ENCODE measurements at regions not wholly inside any gene's neighbourhood (a gene's known extent, or its start where the extent isn't known, plus 50 kb on each side); places are given as distances from the start of the nearest gene placed in this dataset.

- H3K4me3 ChIP-seq (ENCODE audit: low read length), result no peak overlapping the region
- no peak overlapping the region for H3K27ac ChIP-seq (ENCODE audit: low read length)
- no peaks in the 10 kb centered on the region for H3K27me3 ChIP-seq (ENCODE audit: control insufficient read depth, insufficient read depth)
- WGBS, result 52% methylated on average over 5 of the region's 5 CpGs
- no peak for ATAC-seq
- H3K9me3 ChIP-seq (ENCODE audit: control insufficient read depth, low read length), result no peaks in the 10 kb centered on the region
- intact Hi-C loops (cut with DNase I), result loop anchor here in 1 of 4 donors (10.0 kb wide), 1 partner anchor 455 kb away; no protein-coding TSS in a partner anchor
- H3K4me1 ChIP-seq (ENCODE audit: control insufficient read depth, insufficient read depth, low read length), result no peaks in the 10 kb centered on the region
- DNase-seq, result no peak
Measured at GRCh38 chrX:96389281-96390047, 295.2 kb upstream of the DIAPH2 start.

DNA sequence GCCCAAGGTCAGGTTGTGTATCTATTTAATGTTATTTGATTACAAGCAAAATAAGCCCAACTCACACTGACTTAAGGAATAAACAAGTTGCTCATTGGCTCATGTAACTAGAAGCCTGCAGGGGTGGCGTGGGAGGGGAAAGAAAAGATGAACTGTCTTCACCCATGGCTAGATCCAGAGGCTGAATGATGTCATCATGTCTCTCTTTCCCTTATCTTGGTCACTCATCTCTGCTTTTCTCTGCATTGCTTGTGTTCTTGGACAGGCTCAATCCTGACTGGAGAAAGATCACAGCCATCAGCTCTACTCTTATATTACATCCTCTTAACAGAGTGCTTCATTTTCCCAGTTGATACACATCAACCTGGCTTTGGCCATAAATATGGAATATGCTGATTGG lies 290.0 kb upstream of the DIAPH2 start:
- H3K4me3 ChIP-seq (ENCODE audit: low read length), result no peak overlapping the region
- no peaks in the 10 kb centered on the region for H3K4me1 ChIP-seq (ENCODE audit: control insufficient read depth, insufficient read depth, low read length)
- H3K9me3 ChIP-seq (ENCODE audit: control insufficient read depth, low read length), result no peaks in the 10 kb centered on the region
- H3K27me3 ChIP-seq (ENCODE audit: control insufficient read depth, insufficient read depth), result no peaks in the 10 kb centered on the region
- H3K27ac ChIP-seq (ENCODE audit: low read length), result no peak overlapping the region
- ATAC-seq, result no peak
- WGBS, result 88% methylated on average over 1 of the region's 1 CpG
- DNase-seq, result no peak
- intact Hi-C loops (cut with DNase I), result no loop called here

DNA sequence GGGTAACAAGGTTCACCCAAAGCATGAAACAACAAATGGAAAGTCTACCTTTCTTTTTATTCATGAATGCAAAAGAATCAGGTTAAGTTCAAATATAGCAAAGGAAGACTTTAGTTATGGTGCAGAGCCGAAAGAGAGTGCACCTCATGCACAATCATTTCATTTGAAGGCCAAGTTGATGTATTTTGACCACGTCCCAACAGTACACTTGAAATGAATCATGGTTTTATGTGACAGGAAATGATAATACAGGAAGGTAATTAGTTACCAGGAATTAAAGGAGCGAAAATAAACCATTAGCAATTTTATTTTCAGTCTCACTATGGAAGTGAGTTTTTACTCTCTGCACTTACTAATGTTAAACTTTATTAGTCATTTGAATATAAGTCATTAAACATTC lies 281.2 kb upstream of the DIAPH2 start:
- intact Hi-C loops (cut with DNase I), result no loop called here

GRCh38 chrX:96405842-96406241 lies 278.8 kb upstream of the DIAPH2 start:
- intact Hi-C loops (cut with DNase I), result no loop called here
- Histone ChIP-seq H3K4me1 (ENCODE audit: control insufficient read depth, insufficient read depth, low read length) (no peaks in the 10 kb centered on the region), H3K27me3 (ENCODE audit: control insufficient read depth, insufficient read depth) (no peaks in the 10 kb centered on the region), H3K4me3 (ENCODE audit: low read length) (no peak overlapping the region), H3K9me3 (ENCODE audit: control insufficient read depth, low read length) (no peaks in the 10 kb centered on the region), H3K27ac (ENCODE audit: low read length) (no peak overlapping the region)
- DNase-seq (no peak), ATAC-seq (no peak)
- WGBS, result 89% methylated on average over 1 of the region's 1 CpG

More for the DNA sequence above, 281.2 kb upstream of the DIAPH2 start:
- H3K4me3 ChIP-seq (ENCODE audit: low read length), result no peak overlapping the region
- no peak for ATAC-seq
- no peaks in the 10 kb centered on the region for H3K4me1 ChIP-seq (ENCODE audit: control insufficient read depth, insufficient read depth, low read length)
- no peak for DNase-seq
- 40% methylated on average over 3 of the region's 3 CpGs for WGBS
- no peaks in the 10 kb centered on the region for H3K9me3 ChIP-seq (ENCODE audit: control insufficient read depth, low read length)
- no peaks in the 10 kb centered on the region for H3K27me3 ChIP-seq (ENCODE audit: control insufficient read depth, insufficient read depth)
- H3K27ac ChIP-seq (ENCODE audit: low read length), result no peak overlapping the region

GRCh38 chrX:96407072-96407471 lies 277.6 kb upstream of the DIAPH2 start:
- Histone ChIP-seq H3K9me3 (ENCODE audit: control insufficient read depth, low read length) (no peaks in the 10 kb centered on the region), H3K4me1 (ENCODE audit: control insufficient read depth, insufficient read depth, low read length) (no peaks in the 10 kb centered on the region), H3K4me3 (ENCODE audit: low read length) (no peak overlapping the region), H3K27me3 (ENCODE audit: control insufficient read depth, insufficient read depth) (no peaks in the 10 kb centered on the region), H3K27ac (ENCODE audit: low read length) (no peak overlapping the region)
- WGBS, result 17% methylated on average over 3 of the region's 3 CpGs
- DNase-seq (peak; percentile 21 to 65 (median 29)), ATAC-seq (peak; percentile 60 to 64)
- intact Hi-C loops (cut with DNase I), result no loop called here

DNA sequence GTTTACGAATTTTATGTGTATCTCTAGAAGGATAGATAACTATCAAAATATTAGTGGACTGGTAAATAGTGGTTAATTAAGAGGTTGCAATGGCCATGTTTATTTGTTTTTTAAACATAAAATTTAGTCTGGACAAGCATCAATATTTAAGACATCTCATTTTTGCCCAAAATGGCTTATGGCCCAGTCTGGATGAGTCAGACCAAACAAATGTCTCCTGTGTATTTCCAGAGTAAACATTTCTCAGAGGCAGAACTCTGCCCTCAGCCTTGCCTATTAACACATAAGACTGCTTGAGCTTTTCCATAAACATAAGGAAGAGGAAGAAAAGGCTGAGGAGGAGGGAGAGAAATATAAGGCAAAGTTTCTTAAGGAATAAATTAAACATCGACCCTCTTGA lies 277.1 kb upstream of the DIAPH2 start:
- intact Hi-C loops (cut with DNase I), result no loop called here
- H3K27ac ChIP-seq (ENCODE audit: low read length), result no peak overlapping the region
- DNase-seq (no peak), ATAC-seq (peak; percentile 75 to 77)
- H3K9me3 ChIP-seq (ENCODE audit: control insufficient read depth, low read length), result no peaks in the 10 kb centered on the region
- no peaks in the 10 kb centered on the region for H3K4me1 ChIP-seq (ENCODE audit: control insufficient read depth, insufficient read depth, low read length)
- WGBS, result 28% methylated on average over 2 of the region's 2 CpGs
- H3K4me3 ChIP-seq (ENCODE audit: low read length), result no peak overlapping the region
- H3K27me3 ChIP-seq (ENCODE audit: control insufficient read depth, insufficient read depth), result no peaks in the 10 kb centered on the region

GRCh38 chrX:96407981-96408380 lies 276.7 kb upstream of the DIAPH2 start:
- DNase-seq, result no peak
- no peak for ATAC-seq
- Histone ChIP-seq H3K4me1 (ENCODE audit: control insufficient read depth, insufficient read depth, low read length) (no peaks in the 10 kb centered on the region), H3K9me3 (ENCODE audit: control insufficient read depth, low read length) (no peaks in the 10 kb centered on the region), H3K27me3 (ENCODE audit: control insufficient read depth, insufficient read depth) (no peaks in the 10 kb centered on the region), H3K4me3 (ENCODE audit: low read length) (no peak overlapping the region), H3K27ac (ENCODE audit: low read length) (no peak overlapping the region)
- 59% methylated on average over 2 of the region's 2 CpGs for WGBS
- intact Hi-C loops (cut with DNase I), result no loop called here

GRCh38 chrX:96410927-96411326 lies 273.7 kb upstream of the DIAPH2 start:
- H3K27me3 ChIP-seq (ENCODE audit: control insufficient read depth, insufficient read depth), result no peaks in the 10 kb centered on the region
- intact Hi-C loops (cut with DNase I), result no loop called here
- ATAC-seq, result no peak
- no peaks in the 10 kb centered on the region for H3K9me3 ChIP-seq (ENCODE audit: control insufficient read depth, low read length)
- DNase-seq, result no peak
- H3K27ac ChIP-seq (ENCODE audit: low read length), result no peak overlapping the region
- WGBS, result 83% methylated on average over 2 of the region's 2 CpGs
- H3K4me1 ChIP-seq (ENCODE audit: control insufficient read depth, insufficient read depth, low read length), result no peaks in the 10 kb centered on the region
- no peak overlapping the region for H3K4me3 ChIP-seq (ENCODE audit: low read length)

DNA sequence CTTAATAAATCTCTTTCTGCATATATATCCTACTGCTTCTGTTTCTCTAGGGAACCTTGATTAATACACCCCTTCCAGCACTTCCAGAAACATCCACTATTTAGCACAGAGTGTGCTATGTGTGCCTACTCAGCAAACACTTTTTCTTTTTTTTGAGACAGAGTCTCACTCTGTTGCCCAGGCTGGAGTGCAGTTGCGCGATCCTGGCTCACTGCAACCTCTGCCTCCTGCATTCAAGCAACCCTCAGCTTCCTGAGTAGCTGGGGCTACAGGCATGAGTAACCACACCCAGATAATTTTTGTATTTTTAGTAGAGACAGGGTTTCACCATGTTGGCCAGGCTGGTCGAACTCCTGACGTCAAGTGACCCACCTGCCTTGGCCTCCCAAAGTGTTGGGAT lies 266.9 kb upstream of the DIAPH2 start:
- no peaks in the 10 kb centered on the region for H3K27me3 ChIP-seq (ENCODE audit: control insufficient read depth, insufficient read depth)
- H3K9me3 ChIP-seq (ENCODE audit: control insufficient read depth, low read length), result no peaks in the 10 kb centered on the region
- intact Hi-C loops (cut with DNase I), result no loop called here
- ATAC-seq, result no peak
- DNase-seq, result no peak
- H3K4me3 ChIP-seq (ENCODE audit: low read length), result no peak overlapping the region
- no peak overlapping the region for H3K27ac ChIP-seq (ENCODE audit: low read length)
- 86% methylated on average over 4 of the region's 4 CpGs for WGBS
- H3K4me1 ChIP-seq (ENCODE audit: control insufficient read depth, insufficient read depth, low read length), result no peaks in the 10 kb centered on the region

DNA sequence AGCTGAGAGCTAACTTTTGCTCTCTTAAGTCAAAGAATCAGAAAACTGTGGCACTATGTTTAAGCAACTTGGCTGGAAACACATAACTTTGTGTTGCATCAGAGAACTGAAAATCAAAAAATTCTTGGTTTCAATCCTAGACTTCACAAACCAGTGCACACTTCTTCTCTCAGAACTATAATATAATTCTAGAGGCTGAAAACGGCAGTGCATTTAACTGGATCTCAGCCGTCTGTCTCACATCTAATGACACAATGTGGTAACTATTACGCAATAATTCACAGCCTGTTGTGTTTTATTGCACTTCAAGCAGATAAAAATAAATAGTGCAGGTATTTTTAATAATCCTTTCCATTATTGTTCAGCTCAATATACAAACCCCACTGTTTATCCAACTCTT lies 260.6 kb upstream of the DIAPH2 start:
- ATAC-seq, result no peak

DNA sequence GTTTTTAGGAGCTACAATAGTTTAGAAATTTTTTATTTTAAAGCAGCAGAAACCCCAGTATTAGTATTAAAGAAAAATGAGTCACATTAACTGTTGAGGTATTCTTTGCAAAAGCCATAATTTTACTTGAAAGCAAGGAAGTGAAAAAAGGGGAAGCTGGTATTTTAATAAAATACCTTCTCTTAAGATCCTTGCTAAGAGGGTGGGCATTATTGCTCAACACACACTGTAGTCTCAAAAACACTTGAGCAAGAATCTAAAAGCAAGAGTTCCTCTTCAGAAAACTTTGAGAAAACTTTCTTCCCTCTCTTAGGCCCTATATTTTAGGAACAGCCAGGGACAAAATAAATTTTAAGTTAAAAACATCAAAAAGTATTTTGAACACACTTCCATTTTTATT lies 259.4 kb upstream of the DIAPH2 start:
- Histone ChIP-seq H3K9me3 (ENCODE audit: control insufficient read depth, low read length) (no peaks in the 10 kb centered on the region), H3K27me3 (ENCODE audit: control insufficient read depth, insufficient read depth) (no peaks in the 10 kb centered on the region), H3K4me1 (ENCODE audit: control insufficient read depth, insufficient read depth, low read length) (no peaks in the 10 kb centered on the region), H3K27ac (ENCODE audit: low read length) (no peak overlapping the region), H3K4me3 (ENCODE audit: low read length) (no peak overlapping the region)
- intact Hi-C loops (cut with DNase I), result no loop called here
- no peak for ATAC-seq
- DNase-seq, result no peak

More for the DNA sequence above, 260.6 kb upstream of the DIAPH2 start:
- no peaks in the 10 kb centered on the region for H3K9me3 ChIP-seq (ENCODE audit: control insufficient read depth, low read length)
- no peak for DNase-seq
- H3K4me1 ChIP-seq (ENCODE audit: control insufficient read depth, insufficient read depth, low read length), result no peaks in the 10 kb centered on the region
- no peak overlapping the region for H3K27ac ChIP-seq (ENCODE audit: low read length)
- WGBS, result 45% methylated on average over 3 of the region's 3 CpGs
- intact Hi-C loops (cut with DNase I), result no loop called here
- no peak overlapping the region for H3K4me3 ChIP-seq (ENCODE audit: low read length)
- H3K27me3 ChIP-seq (ENCODE audit: control insufficient read depth, insufficient read depth), result no peaks in the 10 kb centered on the region
